SK-N-SH treated with all-trans-retinoic acid at 6 μM for 48 hours (cell line): ENCODE measurements at regions not wholly inside any gene's neighbourhood (a gene's known extent, or its start where the extent isn't known, plus 50 kb on each side); places are given as distances from the start of the nearest gene placed in this dataset.

Source experiments
- BACH2 ChIP-seq: fragments of 250-450 bp; sonication (Bioruptor Pico); IDR thresholded peaks from 2 replicates; pipeline ENCODE4 v1.9.0; 2021; ENCODE audit warnings: mild to moderate bottlenecking, borderline replicate concordance
- CSDC2 ChIP-seq: fragments of 250-450 bp; sonication (Bioruptor Pico); IDR thresholded peaks from 2 replicates; pipeline ENCODE4 v1.5.0; 2020; ENCODE audit warnings: mild to moderate bottlenecking, moderate library complexity
- GLIS3 ChIP-seq: fragments of 250-450 bp; sonication (Bioruptor Pico); IDR thresholded peaks from 2 replicates; pipeline ENCODE4 v1.5.0; 2020; ENCODE audit warnings: mild to moderate bottlenecking, moderate library complexity
- OSR1 ChIP-seq: fragments of 250-450 bp; sonication (Bioruptor Pico); IDR thresholded peaks from 2 replicates; pipeline ENCODE4 v1.8.0; 2022; ENCODE audit warnings: moderate library complexity, mild to moderate bottlenecking, inconsistent platforms
- PATZ1 ChIP-seq: fragments of 250-450 bp; sonication (Bioruptor Pico); IDR thresholded peaks from 2 replicates; pipeline ENCODE4 v1.8.0; 2020; ENCODE audit warnings: mild to moderate bottlenecking, moderate library complexity, borderline replicate concordance
- RARB ChIP-seq: fragments of 250-450 bp; sonication (Bioruptor Pico); IDR thresholded peaks from 2 replicates; pipeline ENCODE4 v1.8.0; 2021; ENCODE audit warnings: mild to moderate bottlenecking, moderate library complexity
- TOX ChIP-seq: fragments of 250-450 bp; sonication (Bioruptor Pico); IDR thresholded peaks from 2 replicates; pipeline ENCODE4 v1.8.0; 2021; ENCODE audit warnings: mild to moderate bottlenecking, moderate library complexity, borderline replicate concordance
- ZC3H10 ChIP-seq: fragments of 250-450 bp; sonication (Bioruptor Pico); IDR thresholded peaks from 2 replicates; pipeline ENCODE4 v1.5.1; 2021; ENCODE audit warnings: mild to moderate bottlenecking, moderate library complexity
- ZFP30 ChIP-seq: fragments of 450-650 bp; formaldehyde crosslinking; IDR thresholded peaks from 2 replicates; pipeline ENCODE4 v1.5.0; 2022; ENCODE audit warnings: mild to moderate bottlenecking, moderate library complexity
- ZNF565 ChIP-seq: fragments of 450-650 bp; formaldehyde crosslinking; conservative IDR thresholded peaks from 2 replicates; pipeline ENCODE4 v1.5.0; 2020; ENCODE audit warnings: low read depth, mild to moderate bottlenecking, moderate library complexity
- ZNF70 ChIP-seq: fragments of 450-650 bp; formaldehyde crosslinking; IDR thresholded peaks from 2 replicates; pipeline ENCODE4 v1.5.0; 2020; ENCODE audit warnings: mild to moderate bottlenecking, moderate library complexity
- TF ChIP-seq, protein P1 (sequence below): fragments of 250-450 bp; sonication (Bioruptor Pico); IDR thresholded peaks from 2 replicates; pipeline ENCODE4 v1.8.0; 2021; ENCODE audit warnings: low read depth, mild to moderate bottlenecking, moderate library complexity, borderline replicate concordance

DNA sequence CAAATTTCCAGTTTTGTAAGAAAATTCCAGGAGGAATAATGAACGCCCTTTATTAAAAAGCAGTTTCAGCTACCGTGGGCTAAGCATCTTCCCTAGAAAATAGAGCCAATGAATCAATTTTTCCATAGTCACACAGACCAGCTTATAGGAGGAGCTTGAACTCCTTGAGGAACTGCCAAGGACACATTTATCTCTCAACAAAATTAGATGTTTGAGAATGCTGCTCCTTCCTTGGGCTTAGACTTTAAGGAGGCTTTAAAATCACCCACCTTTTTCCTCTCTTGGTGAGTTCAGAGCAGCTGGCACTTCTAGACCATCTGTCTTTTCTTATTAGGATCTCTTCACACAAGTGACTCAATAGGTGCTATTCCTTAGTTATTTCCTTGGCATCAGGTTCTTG, 588.0 kb downstream of the SQOR start:
- TF ChIP-seq ZC3H10: no peak
- TF ChIP-seq TOX (CRISPR knock-in tag): no peak
- TF ChIP-seq RARB (CRISPR knock-in tag): no peak
- TF ChIP-seq BACH2 (CRISPR knock-in tag): no peak
- TF ChIP-seq, protein P1, sequence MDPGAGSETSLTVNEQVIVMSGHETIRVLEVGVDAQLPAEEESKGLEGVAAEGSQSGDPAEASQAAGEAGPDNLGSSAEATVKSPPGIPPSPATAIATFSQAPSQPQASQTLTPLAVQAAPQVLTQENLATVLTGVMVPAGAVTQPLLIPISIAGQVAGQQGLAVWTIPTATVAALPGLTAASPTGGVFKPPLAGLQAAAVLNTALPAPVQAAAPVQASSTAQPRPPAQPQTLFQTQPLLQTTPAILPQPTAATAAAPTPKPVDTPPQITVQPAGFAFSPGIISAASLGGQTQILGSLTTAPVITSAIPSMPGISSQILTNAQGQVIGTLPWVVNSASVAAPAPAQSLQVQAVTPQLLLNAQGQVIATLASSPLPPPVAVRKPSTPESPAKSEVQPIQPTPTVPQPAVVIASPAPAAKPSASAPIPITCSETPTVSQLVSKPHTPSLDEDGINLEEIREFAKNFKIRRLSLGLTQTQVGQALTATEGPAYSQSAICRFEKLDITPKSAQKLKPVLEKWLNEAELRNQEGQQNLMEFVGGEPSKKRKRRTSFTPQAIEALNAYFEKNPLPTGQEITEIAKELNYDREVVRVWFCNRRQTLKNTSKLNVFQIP (CRISPR knock-in tag): no peak
- no peak for TF ChIP-seq GLIS3 (CRISPR knock-in tag)
- TF ChIP-seq ZNF565 (CRISPR knock-in tag): no peak
- no peak for TF ChIP-seq ZFP30
- TF ChIP-seq PATZ1 (CRISPR knock-in tag): no peak
- no peak for TF ChIP-seq OSR1
- TF ChIP-seq ZNF70 (CRISPR knock-in tag): no peak
- no peak for TF ChIP-seq CSDC2 (CRISPR knock-in tag)
